MM.1S (cell line): ENCODE measurements at regions not wholly inside any gene's neighbourhood (a gene's known extent, or its start where the extent isn't known, plus 50 kb on each side); places are given as distances from the start of the nearest gene placed in this dataset.

Experiments
- EZH2 ChIP-seq: fragments of 300-600 bp; sonication (generic); optimal IDR thresholded peaks from 2 replicates; pipeline ENCODE3; 2017; ENCODE audit warnings: low read depth, mild to moderate bottlenecking, antibody characterized with exemption, low read length, mixed read lengths
- EZH2phosphoT487 ChIP-seq: fragments of 300-600 bp; sonication (generic); IDR thresholded peaks from 2 replicates; pipeline ENCODE4 v1.6.1; 2018; ENCODE audit warnings: antibody characterized with exemption, low read length
- TF ChIP-seq, protein P1 (sequence below): fragments of 300-600 bp; sonication (generic); IDR thresholded peaks from 2 replicates; pipeline ENCODE4 v1.5.1; 2016; ENCODE audit warnings: antibody characterized with exemption, low read length, mixed read lengths

DNA sequence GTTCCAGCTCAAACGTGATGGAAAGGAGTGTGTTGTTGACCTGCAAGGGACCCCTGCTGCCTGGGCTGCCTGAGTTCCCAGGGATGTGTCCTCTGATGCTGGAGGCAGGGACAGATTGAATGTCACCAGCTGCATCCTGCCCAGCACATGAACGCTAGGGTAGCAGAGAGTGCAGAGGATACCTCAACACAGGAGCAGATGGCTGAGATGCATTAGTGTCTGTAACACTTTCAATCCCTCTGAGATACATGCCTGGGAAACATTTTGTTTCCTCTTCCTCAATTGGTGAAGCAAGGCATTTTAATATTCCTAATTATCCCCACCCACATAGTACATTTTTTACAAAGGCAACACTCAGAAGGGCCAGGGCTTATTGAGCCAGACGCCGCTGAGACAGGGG lies 106.4 kb upstream of the UBL3 start:
- TF ChIP-seq, protein P1, sequence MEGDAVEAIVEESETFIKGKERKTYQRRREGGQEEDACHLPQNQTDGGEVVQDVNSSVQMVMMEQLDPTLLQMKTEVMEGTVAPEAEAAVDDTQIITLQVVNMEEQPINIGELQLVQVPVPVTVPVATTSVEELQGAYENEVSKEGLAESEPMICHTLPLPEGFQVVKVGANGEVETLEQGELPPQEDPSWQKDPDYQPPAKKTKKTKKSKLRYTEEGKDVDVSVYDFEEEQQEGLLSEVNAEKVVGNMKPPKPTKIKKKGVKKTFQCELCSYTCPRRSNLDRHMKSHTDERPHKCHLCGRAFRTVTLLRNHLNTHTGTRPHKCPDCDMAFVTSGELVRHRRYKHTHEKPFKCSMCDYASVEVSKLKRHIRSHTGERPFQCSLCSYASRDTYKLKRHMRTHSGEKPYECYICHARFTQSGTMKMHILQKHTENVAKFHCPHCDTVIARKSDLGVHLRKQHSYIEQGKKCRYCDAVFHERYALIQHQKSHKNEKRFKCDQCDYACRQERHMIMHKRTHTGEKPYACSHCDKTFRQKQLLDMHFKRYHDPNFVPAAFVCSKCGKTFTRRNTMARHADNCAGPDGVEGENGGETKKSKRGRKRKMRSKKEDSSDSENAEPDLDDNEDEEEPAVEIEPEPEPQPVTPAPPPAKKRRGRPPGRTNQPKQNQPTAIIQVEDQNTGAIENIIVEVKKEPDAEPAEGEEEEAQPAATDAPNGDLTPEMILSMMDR, result no peak
- no peak for TF ChIP-seq EZH2
- no peak for TF ChIP-seq EZH2phosphoT487
